Left ventricle myocardium inferior (tissue), 1 donor: ENCODE measurements at regions not wholly inside any gene's neighbourhood (a gene's known extent, or its start where the extent isn't known, plus 50 kb on each side); places are given as distances from the start of the nearest gene placed in this dataset.
A peak's percentile ranks its signal among the peaks of the same experiment; 100 is the strongest.

Experiments used
- DNase-seq: peaks from one replicate; pipeline ENCODE4 v3.0.0-alpha.2; 2020
- H3K27ac ChIP-seq: fragments of 200-600 bp; replicated peaks from 2 replicates; pipeline ENCODE4 v1.8.0; 2021
- H3K27me3 ChIP-seq: fragments of 200-600 bp; 2 replicates; pipeline ENCODE4 v1.8.0; 2021; ENCODE audit warnings: low read depth
- H3K36me3 ChIP-seq: fragments of 200-600 bp; 2 replicates; pipeline ENCODE4 v1.8.0; 2021
- H3K4me1 ChIP-seq: fragments of 200-600 bp; 2 replicates; pipeline ENCODE4 v1.8.0; 2021
- H3K4me3 ChIP-seq: fragments of 200-600 bp; 2 replicates; pipeline ENCODE4 v1.8.0; 2021; ENCODE audit warnings: mild to moderate bottlenecking, moderate library complexity
- H3K9me3 ChIP-seq: fragments of 200-600 bp; replicated peaks from 2 replicates; pipeline ENCODE4 v1.8.0; 2021
- CTCF ChIP-seq: fragments of 200-600 bp; IDR thresholded peaks from 2 replicates; pipeline ENCODE4 v1.8.0; 2021; ENCODE audit warnings: antibody characterized with exemption, mild to moderate bottlenecking, borderline replicate concordance
- intact Hi-C: fragments of 100-400 bp; cut with micrococcal nuclease; formaldehyde crosslinking; loops from one replicate; pipeline ENCODE4 v1.11.0; 2022
- donor health status: DM: no; HTN: yes; CAD: no; lungs with severe emphysema.

DNA sequence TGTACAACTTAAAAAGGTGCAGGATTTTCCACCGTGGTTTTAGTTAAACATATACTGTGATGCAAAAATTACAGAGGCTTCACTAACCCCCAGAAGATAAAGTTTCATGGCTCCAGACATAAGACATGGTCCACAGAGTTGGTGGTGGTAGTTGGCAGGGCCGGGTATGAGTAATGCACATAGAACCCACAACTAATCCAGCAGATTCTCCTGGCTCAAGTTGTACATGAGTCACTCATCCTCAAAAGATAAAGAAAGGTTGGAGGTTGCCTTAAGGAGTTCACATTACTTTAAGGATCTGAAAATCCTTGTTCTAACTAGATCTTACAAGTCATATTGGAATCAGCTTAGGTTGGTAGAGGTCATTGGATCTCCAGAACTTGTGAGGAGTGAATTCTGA lies 98.3 kb upstream of the ZBTB20 start:
- no peak for DNase-seq
- no peaks in the 10 kb centered on the region for H3K36me3 ChIP-seq
- intact Hi-C loops: no loop called here
- peaks cover 2% of the 10 kb centered on the region for H3K4me1 ChIP-seq
- peak overlapping the region; percentile 35 for H3K27ac ChIP-seq
- H3K4me3 ChIP-seq: no peak overlapping the region
- no peaks in the 10 kb centered on the region for H3K27me3 ChIP-seq
- TF ChIP-seq CTCF: no peak
- H3K9me3 ChIP-seq: no peaks in the 10 kb centered on the region

DNA sequence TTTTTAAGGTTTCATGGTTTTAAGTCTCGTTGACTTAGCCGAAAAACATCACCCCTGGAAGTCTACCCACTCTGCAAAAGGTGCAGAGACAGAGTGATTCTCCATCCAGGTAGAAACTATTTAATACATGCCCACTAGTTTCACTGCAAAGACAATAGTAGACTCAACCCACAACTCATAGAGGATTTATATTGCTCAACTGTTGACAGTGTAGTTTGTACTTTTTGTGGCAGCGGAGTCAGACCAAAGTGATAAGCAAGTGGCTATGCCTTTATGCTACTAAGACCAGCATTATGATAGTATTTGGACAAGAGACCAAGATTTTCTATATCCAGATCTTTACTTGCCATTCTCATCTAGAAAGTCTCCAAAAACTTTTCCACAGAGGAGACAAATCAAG lies 98.8 kb upstream of the ZBTB20 start:
- intact Hi-C loops: no loop called here
- no peaks in the 10 kb centered on the region for H3K36me3 ChIP-seq
- no peak overlapping the region for H3K4me3 ChIP-seq
- no peaks in the 10 kb centered on the region for H3K9me3 ChIP-seq
- no peaks in the 10 kb centered on the region for H3K4me1 ChIP-seq
- H3K27me3 ChIP-seq: no peaks in the 10 kb centered on the region
- peak overlapping the region; percentile 35 for H3K27ac ChIP-seq
- TF ChIP-seq CTCF: no peak
- DNase-seq: no peak

DNA sequence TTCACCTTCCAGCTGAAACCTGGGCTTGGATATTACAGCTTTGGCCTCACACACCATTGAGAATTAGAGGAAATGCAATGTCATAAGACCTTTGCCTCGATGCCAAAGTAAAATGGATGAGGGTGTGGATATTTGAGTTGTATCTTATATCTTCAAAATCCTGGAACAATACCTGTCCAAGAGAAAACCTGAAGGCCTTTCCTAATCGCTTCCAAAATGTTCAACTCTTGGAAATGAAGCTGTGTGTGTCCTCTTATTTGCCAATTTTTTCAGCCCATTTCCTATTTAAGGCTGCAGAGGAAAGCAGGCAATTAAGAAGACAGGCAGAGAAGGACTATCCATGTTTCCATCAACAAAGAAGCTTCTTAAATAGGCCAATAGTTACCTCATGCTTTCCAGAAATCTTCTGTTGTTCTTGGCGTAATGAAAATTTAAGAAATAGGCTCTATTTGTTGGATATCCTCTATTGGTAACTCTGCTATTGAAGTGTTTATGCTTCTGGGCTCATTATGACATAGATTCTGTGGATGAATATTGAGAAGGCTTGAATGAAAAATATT lies 99.5 kb upstream of the ZBTB20 start:
- peak overlapping the region; percentile 35 for H3K27ac ChIP-seq
- H3K4me1 ChIP-seq: no peaks in the 10 kb centered on the region

DNA sequence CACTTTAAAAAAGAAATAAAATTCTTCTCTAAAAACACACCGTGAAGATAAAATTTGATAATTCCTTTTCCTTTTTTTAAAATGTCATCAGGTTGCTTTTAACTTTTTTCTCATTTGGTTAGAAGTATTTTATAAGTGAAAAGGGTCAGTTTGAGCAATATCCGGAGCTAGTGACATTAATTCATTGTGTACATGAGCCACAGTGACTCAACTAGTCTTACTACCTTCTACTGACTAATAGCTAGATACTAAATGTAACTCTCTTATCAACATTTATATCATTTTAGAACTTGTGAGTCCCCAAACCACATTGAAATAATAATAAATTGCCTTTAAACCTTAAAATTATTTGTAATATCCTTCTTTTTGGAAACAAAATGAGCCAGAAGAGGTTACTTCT lies 101.2 kb upstream of the ZBTB20 start:
- Histone ChIP-seq H3K4me1 (no peaks in the 10 kb centered on the region), H3K9me3 (no peaks in the 10 kb centered on the region), H3K27me3 (no peaks in the 10 kb centered on the region), H3K36me3 (no peaks in the 10 kb centered on the region), H3K4me3 (no peak overlapping the region), H3K27ac (no peak overlapping the region)
- DNase-seq: no peak
- intact Hi-C loops: no loop called here
- no peak for TF ChIP-seq CTCF

More for the DNA sequence above, 99.5 kb upstream of the ZBTB20 start:
- Histone ChIP-seq H3K36me3 (no peaks in the 10 kb centered on the region), H3K4me3 (no peak overlapping the region), H3K9me3 (no peaks in the 10 kb centered on the region), H3K27me3 (no peaks in the 10 kb centered on the region)
- intact Hi-C loops: no loop called here
- TF ChIP-seq CTCF: no peak
- no peak for DNase-seq

DNA sequence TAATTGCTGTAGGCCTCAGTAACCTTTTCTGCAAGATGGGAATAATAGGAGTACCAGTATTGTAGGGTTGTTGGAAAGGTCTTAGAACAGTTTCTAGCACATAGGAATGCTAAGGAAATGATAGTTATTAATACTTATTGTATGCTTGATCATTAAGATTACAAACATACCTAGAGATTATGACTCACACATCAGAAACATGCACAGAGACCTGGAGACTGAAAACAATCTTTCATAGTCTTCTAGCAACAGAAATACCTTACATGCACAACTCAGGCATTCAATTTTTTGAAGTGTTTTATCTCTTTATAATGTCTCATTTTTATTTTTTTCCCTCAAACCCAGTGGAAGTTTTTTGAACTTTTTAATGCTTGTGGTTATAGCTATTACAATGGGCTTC lies 104.4 kb upstream of the ZBTB20 start:
- no peaks in the 10 kb centered on the region for H3K27me3 ChIP-seq
- no peaks in the 10 kb centered on the region for H3K36me3 ChIP-seq
- no peak for DNase-seq
- intact Hi-C loops: no loop called here
- H3K4me1 ChIP-seq: no peaks in the 10 kb centered on the region
- peaks cover 8% of the 10 kb centered on the region for H3K9me3 ChIP-seq
- TF ChIP-seq CTCF: no peak
- no peak overlapping the region for H3K4me3 ChIP-seq
- H3K27ac ChIP-seq: no peak overlapping the region

GRCh38 chr3:115252679-115253078 lies 105.6 kb upstream of the ZBTB20 start:
- no peak for DNase-seq
- TF ChIP-seq CTCF: no peak
- H3K27me3 ChIP-seq: no peaks in the 10 kb centered on the region
- H3K9me3 ChIP-seq: peaks cover 20% of the 10 kb centered on the region
- no peak overlapping the region for H3K4me3 ChIP-seq
- no peaks in the 10 kb centered on the region for H3K36me3 ChIP-seq
- intact Hi-C loops: no loop called here
- H3K4me1 ChIP-seq: no peaks in the 10 kb centered on the region
- no peak overlapping the region for H3K27ac ChIP-seq
